GM18867 (cell line): ENCODE measurements at regions not wholly inside any gene's neighbourhood (a gene's known extent, or its start where the extent isn't known, plus 50 kb on each side); places are given as distances from the start of the nearest gene placed in this dataset.
"Not testable (repeated sequence)": the region's sequence is repeated elsewhere in the genome, so short reads cannot be mapped to it uniquely, and the experiment has no call there.

Experiments used
- ATAC-seq: cut with Tn5 transposase; IDR thresholded peaks from one replicate; pipeline ENCODE4 v1.9.1; 2021; ENCODE audit warnings: mild to moderate bottlenecking, moderate library complexity; ENCODE audit not compliant: unreplicated experiment

DNA sequence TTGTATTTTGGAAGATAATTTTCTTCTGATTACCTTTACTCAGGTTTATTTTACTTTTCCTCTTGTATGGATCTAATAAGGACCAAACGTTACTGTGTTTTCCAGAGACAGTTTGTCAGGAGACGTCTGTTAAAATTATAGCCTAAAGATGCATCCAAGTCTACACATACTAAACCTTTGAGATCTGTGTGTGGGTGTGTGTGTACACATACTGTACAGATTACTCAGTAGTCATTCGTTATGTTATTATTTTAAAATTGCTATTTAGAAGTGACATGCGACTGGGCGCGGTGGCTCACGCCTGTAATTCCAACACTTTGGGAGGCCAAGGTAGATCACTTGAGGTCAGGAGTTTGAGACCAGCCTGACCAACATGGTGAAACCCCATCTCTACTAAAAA lies 51.6 kb upstream of the CNTLN start:
- no peak for ATAC-seq

DNA sequence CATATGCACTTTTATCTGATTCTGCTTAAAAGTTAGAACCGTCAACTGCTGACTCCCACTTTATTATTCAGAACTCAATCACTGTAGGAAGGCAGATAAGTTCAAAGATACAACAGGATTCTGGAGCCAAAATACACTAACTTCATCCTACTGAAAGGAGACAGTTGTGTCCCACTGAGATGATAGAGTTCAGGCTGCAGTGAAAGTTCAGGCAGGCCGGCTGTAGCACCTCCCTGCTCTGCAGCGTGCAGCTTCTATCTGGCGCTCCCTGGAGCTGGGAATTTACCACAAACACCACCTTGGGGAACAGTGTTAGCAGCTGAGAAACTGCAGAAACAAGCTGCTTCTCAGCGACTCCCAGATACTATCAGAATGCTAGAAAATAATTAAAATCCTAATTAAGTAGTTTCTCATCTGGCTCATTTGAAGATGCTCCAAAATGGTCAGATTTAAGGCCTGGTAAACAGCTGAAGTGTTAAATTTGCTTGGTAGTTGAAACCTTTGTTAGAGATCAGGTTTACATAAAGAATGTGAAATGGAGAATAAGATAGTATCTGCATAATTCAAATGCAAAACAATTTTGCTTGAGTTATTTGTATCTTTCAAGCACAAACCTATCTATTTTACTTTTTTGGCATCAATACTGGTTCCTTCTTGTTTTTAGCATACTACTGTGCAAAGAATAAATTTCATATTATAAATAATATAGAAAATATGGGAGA lies 52.3 kb upstream of the CNTLN start:
- ATAC-seq = no peak

DNA sequence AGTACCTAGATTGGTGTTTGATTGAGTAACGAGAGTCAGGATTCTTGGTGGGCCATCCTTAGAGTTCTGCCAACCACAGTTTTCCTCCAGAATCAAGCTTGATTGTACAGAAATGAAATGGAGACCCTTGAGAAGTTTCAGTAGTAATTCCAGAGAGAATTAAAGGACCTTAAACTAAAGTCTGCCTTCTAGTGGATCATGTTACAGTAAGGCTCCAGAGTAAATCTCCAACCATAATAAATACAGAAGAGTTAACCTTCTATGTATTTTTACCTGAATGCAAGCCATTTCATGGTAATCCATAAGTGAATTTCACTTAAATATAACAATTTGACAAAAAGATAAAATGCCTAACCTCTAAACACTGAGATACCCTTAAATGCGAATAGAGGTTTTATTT lies 53.0 kb upstream of the CNTLN start:
- ATAC-seq = no peak

DNA sequence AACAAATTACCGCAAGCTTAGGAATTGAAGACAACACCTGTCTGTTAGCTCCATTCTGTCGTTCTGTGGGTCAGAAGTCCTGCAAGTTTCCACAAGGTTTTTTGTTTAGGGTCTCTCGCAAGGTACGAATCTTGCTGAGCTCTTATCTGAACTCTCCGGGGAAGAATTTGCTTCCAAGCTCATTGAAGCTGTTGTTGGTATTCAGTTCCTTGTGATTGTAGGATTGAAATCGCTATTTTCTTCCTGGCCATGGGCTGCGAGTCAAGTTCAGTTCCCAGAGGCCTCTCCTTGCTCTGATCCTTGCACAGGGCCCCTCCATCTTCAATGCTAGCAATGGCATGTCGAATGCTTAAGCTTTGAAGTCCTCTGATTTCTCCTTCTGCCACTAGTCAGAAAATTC lies 53.5 kb upstream of the CNTLN start:
- no peak for ATAC-seq

DNA sequence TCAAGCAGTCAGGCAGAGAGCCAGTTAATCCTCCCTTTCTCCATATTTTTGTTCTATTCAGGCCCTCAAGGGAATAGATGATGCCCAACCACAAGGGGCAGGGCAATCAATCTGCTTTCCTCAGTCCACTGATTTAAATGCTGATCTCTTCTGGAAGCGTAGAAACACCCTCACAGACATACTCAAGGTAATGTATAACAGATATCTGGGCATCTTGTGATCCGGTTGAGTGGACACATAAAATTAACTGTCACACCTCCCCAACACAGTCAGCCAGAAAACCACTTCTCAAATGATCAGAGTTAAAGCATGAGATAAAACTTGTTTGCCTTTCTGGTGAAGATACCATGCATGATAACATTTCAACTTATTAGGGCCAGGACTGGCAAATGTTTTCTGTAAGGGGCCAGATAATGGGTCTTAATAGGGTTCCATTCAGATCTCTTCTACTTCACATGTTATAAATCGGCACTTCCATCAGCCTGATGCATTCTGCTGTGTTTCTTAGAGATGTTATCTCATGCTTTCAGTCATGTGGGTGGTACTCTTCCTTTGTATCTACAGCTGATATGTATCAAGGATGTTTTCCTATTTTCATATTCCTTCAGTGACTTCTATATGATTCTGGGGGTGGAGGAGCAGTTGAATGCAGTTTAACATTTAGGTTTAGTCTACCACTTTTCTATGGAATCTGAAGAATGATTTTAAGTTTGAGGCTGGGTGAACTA lies 58.9 kb upstream of the CNTLN start:
- no peak for ATAC-seq

DNA sequence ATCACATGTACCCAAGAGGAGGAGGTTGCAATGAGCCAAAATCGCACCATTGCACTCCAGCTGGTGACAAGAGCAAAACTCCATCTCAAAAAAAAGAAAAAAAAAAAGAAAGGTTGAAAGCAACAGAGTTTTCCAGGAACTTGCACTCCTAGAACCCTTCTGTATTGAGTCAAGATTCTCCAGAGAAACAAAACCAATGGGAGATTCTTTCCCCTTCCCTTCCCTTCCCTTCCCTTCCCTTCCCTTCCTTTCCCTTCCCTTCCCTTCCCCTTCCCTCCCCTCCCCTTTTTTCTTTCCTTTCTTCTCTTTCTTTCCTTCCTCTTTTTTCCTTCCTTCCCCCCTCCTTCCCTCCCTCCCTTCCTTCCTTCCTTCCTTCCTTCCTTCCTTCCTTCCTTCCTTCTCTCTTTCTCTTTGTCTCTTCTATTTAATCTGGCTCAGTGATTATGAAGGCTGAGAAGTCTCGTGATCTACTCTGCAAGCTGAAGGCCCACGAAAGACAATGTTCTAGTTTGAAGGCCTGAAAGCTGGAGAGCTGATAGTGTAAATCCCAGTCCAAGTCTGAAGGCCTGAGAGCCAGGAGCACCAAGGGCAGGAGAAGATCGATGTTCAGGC lies 59.6 kb upstream of the CNTLN start:
- ATAC-seq = no peak

DNA sequence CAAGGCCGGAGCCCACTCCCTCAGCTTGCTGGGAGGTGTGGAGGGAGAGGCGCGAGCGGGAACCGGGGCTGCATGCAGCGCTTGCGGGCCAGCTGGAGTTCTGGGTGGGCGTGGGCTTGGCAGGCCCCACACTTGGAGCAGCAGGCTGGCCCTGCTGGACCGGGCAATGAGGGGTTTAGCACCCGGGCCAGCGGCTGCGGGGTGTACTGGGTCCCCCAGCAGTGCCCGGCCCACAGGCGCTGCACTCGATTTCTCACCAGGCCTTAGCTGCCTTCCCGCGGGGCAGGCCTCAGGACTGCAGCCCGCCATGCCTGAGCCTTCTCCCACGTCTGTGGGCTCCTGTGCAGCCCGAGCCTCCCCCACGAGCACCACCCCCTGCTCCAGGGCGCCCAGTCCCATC lies 62.3 kb upstream of the CNTLN start:
- ATAC-seq = not testable (repeated sequence)

DNA sequence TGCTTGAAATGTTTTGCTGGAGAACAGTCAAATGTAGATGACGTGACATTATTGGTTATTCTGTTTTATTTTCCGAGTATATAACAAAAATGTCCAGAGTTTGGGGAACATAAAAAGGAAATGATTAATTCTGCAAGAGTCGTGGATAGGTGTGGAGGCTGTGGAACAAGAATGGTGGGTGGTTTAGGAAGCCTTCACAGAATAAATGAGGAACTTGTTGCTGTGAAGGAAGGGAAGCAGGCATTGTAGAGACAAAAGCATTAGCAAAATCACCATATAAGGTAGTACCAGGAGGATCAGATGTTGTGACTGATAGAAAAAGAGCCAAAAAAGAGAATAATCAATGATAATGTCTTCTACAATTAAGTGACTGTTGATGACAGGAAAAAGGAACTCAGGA lies 66.2 kb upstream of the CNTLN start:
- no peak for ATAC-seq

DNA sequence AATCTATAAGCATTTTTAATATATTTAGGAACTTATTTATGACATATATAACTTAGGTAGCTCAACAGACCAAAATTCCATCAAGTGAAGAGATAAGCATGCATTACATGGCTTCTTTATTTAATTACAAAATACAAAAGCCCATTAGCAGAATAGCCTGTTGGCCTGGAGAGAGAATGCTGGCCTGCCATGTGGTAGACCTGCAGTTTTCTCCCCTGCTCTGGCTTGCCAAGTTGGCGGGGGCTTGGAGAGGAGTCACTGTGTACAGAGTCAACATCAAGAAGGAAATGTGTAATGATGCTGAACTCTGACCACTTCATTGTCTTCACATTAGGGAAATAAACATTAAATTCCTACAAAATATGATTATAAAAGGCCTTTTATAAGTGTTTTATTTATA lies 69.8 kb upstream of the CNTLN start:
- no peak for ATAC-seq

DNA sequence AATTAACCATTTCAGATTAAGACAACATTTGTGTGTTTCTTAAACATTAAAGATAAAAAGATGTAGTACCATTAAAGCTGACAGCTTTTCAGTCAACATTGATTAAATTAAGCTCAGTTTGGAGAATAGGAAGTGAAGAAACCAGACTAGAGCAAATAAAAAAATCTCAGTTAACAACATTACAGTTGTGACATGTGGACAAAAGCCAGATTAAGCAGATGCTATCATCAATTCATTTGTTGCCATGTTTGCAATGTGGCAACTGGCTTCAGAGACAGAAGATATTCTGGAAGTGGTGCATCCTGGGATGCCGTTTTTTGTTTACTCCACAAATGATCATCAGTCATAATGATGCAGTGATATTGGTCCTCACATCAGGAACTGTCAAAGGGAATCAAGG lies 70.3 kb upstream of the CNTLN start:
- no peak for ATAC-seq

DNA sequence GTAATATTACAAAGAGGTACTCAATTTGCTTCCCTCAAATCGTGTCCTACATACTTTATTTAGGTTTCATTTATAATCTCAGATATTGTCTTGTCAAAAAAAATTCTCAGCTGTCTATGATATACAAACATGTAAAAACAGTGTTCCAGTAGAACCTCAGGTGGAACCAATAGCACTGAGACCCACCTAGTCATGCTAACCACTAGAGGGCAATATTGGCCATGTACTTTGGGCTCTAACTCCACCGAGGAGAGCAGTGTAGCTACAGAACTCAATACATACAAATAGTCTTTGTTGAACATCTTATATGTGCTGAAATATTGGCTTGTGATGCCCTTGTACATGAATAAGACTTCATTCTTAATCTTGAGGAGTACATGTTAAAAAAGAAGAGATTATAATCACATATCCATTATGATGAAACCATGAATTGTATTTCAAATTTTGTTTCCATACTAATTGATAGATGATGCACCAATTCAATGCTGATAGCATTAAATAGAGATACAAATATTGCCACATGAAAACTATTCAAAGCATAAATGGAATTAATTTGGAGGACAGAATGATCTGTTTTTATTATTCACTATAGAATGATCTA lies 71.2 kb upstream of the CNTLN start:
- peak; percentile 97 for ATAC-seq

DNA sequence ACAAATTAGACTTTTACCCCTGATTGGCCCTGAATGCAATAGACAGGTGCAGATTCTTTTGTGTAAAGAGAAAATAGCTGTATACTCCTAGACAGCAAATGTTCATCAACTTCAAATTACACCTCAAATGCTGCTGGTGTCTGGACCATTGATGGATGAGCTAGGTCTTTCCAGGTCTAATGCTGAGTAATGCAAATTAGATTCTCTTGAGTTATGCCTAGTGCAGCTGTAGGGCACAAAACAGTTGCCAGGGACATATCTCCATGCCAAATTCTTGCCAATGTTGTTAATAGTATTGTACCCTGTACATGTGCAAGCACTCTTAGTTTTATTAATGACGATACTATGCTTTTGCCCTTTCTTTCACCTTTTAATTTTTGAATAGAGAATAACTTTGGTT lies 72.3 kb upstream of the CNTLN start:
- no peak for ATAC-seq

DNA sequence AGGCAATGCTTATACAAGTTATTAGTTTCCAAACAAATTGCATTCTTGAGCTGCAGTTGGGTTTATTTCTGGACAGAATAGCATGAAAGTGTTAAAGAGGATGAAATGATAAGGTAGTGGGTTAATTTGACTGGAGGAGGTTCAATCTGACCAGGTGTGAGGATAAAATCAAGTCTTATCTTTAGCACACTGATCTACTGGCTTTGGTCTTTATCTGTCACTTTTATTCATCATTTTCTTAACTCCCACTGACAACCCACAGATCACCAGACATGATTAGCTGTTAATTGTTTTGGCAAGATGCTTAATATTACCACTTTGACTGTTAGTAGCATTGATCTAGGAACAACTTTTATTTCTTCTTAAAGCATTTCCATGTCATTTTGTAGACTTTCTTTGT lies 74.4 kb upstream of the CNTLN start:
- ATAC-seq = no peak

DNA sequence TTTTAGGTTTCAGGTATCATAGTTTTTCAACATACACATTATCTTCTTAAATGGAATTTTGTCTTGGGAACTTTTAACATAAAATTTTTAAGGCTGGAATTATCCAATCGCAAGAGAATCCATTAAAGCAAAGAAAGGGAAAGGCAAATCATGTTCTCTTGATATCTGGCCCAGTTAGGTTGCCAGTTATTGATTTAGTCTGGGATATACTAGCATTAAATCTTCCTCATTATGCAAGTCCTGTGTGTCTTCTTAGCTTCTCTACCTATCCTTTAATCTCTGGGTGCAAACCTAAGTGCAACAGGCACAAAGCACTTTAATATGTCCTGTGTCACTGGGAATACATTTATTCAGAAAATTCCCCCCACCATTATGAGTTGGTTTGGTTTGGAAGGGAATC lies 75.4 kb upstream of the CNTLN start:
- ATAC-seq = no peak

DNA sequence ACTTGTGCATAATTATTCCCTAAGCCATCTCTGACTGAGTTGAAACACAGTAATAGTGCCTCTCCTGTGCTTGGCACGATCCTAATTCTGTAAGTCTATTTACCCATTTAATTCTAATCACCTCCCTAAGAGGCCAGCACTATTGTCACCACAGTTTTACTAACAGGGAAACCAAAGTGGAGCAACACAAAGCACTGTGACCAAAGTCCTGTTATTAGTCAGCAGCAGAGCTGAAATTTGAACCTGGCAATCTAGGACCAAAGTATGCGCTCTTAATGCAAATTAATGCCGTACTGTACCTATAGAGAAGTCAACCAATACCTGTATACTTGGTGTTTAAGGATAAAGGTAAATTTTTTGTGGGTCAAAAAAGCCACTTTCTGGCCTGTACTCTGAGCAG lies 77.1 kb upstream of the CNTLN start:
- no peak for ATAC-seq

DNA sequence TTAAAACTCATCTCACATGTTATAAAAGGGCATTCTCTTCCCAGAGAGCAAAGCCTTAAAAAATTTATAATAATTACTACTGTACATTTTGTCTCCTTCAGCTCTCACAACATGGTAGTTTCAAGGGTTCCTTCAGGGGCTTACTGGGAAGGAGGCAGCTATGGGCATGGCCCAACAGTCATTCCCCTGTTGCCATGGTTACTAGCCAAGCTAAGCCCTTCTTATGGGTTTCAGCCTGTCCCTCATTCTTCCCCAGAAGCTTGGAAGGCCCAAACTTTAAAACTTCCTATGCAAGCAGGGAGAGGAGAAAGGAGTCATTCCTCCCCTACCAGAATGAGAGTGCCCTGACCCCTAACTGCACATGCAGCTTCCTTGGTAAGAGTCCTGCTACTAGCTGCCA lies 82.2 kb upstream of the CNTLN start:
- ATAC-seq = no peak

DNA sequence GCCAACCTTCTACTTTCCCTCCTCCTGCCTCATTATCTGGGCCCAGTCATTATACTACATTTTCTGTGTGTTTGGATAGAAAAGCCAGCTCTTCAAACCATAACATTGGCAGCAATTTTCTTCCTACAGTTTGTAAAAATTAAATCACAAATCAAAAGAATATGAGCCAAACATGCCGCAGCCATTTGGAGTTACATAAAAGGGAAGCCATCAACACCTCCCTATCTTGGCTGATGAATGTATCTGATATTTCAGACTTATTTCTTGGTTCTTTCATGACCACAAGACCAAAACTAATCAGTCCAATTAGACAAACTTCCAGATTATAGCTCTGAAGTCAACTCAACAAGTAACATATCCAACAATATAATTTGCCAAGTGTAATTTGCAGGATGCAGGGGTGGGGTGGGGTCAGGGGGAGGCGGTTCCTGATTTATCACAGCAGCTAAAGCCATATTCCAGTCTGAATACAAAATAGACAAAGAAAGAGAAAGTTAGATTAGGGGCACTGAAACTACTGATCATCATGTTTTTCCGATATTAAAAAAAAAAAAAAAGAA lies 89.4 kb upstream of the CNTLN start:
- ATAC-seq = no peak

DNA sequence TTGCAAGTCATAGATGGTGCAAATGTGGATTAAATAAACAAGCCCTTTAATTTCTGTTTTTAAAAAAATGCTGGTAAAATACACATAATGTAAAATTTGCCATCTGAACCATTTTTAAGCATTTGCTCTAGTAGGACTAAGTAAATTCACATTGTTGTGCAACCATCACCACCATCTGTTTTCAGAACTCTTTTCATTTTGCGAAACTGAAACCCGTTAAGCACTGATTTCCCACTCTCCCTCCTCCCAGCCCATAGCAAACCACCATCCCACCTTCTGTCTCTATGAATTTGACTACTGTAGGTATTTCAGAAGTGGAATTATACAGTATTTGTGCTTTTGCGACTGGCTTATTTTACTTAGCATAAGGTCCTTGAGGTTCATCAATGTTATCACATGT lies 103.3 kb upstream of the CNTLN start:
- ATAC-seq = no peak

DNA sequence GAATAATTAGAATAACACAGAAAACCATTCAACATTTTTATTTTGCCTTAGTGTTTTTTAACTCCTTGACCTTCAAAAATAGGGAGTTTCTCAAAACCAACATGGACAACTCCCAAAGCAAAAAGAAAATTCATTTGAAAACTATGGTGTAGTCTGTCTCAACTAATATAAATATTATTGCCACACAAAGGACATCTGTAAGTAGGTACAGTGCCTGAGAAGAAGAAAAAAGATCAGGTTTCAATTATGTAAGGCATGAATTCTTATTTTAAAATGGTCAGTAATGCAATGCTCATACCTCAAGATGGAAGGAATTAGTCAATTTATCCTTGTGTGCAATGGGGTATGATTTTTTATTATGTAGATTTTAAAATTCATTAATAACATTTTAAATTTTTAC lies 109.6 kb upstream of the CNTLN start:
- ATAC-seq = no peak

DNA sequence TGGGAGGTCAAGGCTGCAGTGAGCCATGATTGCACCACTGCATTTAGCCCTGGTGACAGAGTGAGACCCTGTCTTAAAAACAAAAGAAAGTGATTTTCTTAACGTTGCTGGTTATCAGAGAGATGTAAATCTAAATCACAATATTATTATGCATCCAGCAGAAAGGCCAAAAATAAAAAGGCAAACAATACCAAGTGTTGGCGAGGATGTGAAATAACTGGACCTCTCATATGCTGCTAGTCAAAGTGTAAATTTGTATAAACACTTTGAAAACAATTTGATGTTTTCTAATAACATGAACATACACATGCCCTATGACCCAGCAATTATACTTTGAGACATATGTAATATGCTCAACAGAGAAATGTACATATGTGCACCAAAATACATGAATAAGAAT lies 110.7 kb upstream of the CNTLN start:
- ATAC-seq = no peak

DNA sequence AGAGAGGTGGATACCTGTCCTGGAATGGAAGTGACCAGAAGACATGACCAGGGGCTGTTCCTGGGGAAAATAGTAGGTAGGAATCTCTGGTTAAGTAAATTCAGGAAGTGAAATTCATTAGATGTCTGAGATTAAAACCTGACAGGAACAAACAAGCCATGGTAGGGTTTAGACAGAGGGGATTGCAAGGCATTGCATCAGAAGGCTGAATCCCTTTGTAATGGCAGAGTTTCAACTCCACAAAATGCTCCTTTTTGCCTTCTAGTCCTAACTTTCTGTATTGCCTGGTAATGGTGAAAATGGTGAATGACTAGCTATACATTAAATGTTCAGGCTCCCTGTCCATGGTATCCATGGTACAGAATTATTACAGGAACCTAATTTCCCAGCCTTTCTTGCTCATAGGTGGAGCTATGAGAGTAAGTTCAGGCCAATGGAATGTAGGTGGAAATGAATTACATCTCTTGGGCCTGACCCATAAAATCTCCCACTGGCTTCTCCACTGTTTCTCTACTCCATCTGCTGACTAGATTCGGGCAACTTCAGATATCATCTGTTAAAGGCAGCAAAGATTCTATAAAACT lies 113.4 kb upstream of the CNTLN start:
- ATAC-seq = no peak
